ENCODE measurements at regions not wholly inside any gene's neighbourhood (a gene's known extent, or its start where the extent isn't known, plus 50 kb on each side); places are given as distances from the start of the nearest gene placed in this dataset.
"Not testable (repeated sequence)": the region's sequence is repeated elsewhere in the genome, so short reads cannot be mapped to it uniquely, and the experiment has no call there.

DNA sequence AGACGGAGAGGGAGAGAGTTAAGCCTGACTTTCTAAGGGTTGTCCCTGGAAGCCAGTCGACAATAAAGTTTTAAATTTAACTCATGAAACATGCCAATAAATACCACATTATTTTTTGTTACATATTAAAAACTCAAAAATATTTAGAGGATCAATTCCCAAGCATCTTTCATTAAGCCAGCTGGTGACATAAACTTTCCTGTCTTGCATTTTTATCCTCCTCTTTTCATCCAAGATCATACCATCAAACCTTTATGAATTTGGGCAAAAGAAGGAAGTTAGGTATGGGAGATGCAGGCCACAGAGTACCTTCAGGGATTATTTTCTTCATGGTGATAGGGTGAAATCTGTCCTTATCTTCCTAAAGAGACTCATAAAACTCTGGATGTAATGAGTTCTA lies 178.3 kb upstream of the FBXL17 start:
- DNase-seq (ENCODE audit: low spot score), result no peak
- H3K4me1 Mint-ChIP-seq (ENCODE audit: low read depth), result no peaks in the 10 kb centered on the region
- peaks cover 1% of the 10 kb centered on the region for H3K27me3 Mint-ChIP-seq (ENCODE audit: insufficient read depth)
- H3K36me3 Mint-ChIP-seq (ENCODE audit: low read depth), result no peaks in the 10 kb centered on the region
- H3K9me3 Mint-ChIP-seq, result no peaks in the 10 kb centered on the region
- H3K27ac Mint-ChIP-seq, result no peak overlapping the region
- intact Hi-C loops (cut with micrococcal nuclease), result no loop called here
- H3K4me3 Mint-ChIP-seq, result no peak overlapping the region

DNA sequence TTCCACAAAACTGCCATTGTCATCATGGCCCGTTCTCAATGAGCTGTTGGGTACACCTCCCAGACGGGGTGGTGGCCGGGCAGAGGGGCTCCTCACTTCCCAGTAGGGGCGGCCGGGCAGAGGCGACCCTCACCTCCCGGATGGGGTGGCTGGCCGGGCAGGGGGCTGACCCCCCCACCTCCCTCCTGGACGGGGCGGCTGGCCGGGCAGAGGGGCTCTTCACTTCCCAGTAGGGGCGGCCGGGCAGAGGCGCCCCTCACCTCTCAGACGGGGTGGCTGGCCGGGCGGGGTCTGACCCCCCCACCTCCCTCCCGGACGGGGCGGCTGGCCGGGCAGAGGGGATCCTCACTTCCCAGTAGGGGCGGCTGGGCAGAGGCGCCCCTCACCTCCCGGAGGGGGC lies 176.9 kb upstream of the FBXL17 start:
- H3K4me3 Mint-ChIP-seq; DNase-seq (ENCODE audit: low spot score); H3K9me3 Mint-ChIP-seq; intact Hi-C loops (cut with micrococcal nuclease); H3K27ac Mint-ChIP-seq; H3K27me3 Mint-ChIP-seq (ENCODE audit: insufficient read depth); H3K4me1 Mint-ChIP-seq (ENCODE audit: low read depth); H3K36me3 Mint-ChIP-seq (ENCODE audit: low read depth): not testable (repeated sequence)

DNA sequence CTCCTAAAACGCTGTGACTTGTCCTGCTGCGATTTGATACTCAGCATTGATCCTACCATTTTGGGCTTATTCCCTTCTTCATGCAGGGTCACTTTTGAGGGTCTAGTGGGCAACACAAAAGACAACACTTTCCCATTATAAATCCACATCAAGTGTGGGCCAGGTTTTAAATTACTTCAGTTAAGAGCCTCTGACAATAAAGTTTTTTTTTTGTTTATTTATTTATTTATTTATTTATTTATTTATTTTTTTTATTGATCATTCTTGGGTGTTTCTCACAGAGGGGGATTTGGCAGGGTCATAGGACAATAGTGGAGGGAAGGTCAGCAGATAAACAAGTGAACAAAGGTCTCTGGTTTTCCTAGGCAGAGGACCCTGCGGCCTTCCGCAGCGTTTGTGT lies 176.2 kb upstream of the FBXL17 start:
- H3K27ac Mint-ChIP-seq; H3K4me1 Mint-ChIP-seq (ENCODE audit: low read depth); DNase-seq (ENCODE audit: low spot score); H3K4me3 Mint-ChIP-seq; intact Hi-C loops (cut with micrococcal nuclease); H3K36me3 Mint-ChIP-seq (ENCODE audit: low read depth); H3K9me3 Mint-ChIP-seq; H3K27me3 Mint-ChIP-seq (ENCODE audit: insufficient read depth): not testable (repeated sequence)

DNA sequence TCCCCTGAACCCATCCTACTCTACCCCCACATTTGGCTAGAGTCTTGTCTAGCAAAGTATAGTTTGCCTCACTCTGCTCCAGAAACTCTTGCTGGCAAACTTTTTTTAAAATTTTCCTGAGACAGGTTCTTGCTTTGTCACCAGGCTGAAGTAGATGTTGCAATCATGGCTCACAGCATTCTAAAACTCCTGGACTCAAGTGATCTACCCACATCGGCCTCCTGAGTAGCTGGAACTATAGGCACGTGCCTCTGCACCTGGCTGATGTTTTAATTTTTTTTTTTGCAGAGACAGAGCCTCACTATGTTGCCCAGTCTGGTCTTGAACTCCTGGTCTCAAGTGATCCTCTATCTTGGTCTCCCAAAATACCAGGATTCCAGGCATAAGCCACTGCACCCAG lies 175.8 kb upstream of the FBXL17 start:
- no peak overlapping the region for H3K4me3 Mint-ChIP-seq
- intact Hi-C loops (cut with micrococcal nuclease), result no loop called here
- H3K36me3 Mint-ChIP-seq (ENCODE audit: low read depth), result no peaks in the 10 kb centered on the region
- no peaks in the 10 kb centered on the region for H3K9me3 Mint-ChIP-seq
- H3K27ac Mint-ChIP-seq, result no peak overlapping the region
- no peak for DNase-seq (ENCODE audit: low spot score)
- no peaks in the 10 kb centered on the region for H3K27me3 Mint-ChIP-seq (ENCODE audit: insufficient read depth)
- no peaks in the 10 kb centered on the region for H3K4me1 Mint-ChIP-seq (ENCODE audit: low read depth)

DNA sequence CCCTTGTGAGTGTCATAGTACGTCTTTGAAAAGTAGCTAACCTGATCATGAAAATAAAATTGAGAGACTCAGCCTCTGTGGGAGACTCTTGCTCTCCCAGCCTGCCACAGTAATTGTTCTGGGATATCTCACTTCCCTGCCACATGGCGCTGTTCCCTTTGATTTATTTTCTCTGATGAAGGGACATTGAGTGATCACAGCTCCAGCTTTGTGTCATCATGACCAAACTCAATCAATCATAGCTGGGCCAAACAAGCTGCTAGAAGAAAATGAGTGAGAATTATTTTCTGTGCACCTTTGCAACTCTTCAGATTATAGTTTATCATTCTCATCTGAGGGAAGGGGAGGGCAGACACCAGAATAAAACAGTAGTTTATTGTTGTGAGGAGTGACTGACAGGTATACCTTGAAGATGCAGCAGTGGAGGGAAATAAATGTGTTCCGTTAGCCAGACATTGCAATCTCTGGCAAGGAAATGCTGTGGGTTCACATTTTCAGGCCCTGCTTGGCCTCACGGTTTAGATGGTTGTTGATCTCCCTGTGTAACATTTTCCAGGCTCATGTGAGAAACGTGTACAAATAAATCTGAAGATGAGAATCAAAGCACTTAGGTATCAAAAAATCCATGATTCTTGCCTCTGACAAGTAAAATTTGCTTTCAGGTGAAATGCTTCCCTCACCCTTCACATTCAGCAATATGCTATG lies 174.7 kb upstream of the FBXL17 start:
- DNase-seq (ENCODE audit: low spot score), result no peak
- Mint-ChIP-seq H3K27ac (no peak overlapping the region), H3K9me3 (no peaks in the 10 kb centered on the region), H3K4me1 (ENCODE audit: low read depth) (no peaks in the 10 kb centered on the region), H3K36me3 (ENCODE audit: low read depth) (no peaks in the 10 kb centered on the region), H3K4me3 (no peak overlapping the region), H3K27me3 (ENCODE audit: insufficient read depth) (peaks cover 3% of the 10 kb centered on the region)
- intact Hi-C loops (cut with micrococcal nuclease), result no loop called here

DNA sequence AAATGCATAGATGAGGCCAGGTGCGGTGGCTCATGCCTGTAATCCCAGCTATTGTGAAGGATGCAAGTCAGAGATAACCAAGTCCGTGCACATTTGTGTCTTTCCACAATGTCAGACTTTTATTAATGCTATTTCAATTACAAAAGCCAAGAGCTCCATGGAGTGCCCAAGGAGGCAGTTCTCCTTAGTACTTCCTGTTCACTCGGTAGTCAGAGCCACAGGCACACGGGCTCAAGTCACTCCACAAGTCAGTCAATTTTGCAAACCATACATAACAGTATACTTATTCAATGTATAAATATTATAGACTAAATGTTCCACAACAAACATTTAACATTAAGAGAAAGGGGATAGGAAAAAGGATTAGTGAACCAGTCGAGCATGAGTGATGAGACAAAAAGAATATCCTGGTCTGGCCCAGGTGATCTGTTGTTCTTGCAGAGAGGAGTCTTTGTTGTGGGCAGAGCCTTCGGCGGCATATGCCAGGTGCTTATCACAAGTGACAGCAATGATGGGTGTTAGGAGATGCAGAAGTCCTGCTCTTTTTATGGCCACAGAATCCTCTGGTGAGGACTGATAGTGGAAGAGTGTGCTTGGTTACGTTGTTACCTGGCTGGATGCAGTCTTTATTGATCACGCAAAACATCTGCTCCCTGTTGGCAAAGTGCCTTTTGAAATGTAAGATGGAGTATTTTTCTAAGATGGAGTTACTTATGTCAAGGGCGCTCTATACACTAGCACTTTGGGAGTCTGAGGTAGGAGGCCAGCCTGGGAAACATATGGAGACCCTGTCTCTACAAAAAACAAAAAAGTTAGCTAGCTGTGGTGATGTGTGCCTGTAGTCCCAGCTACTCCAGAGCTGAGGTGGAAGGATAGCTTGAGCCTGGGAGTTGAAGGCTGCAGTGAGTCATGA lies 167.0 kb upstream of the FBXL17 start:
- H3K9me3 Mint-ChIP-seq, result no peaks in the 10 kb centered on the region
- no peaks in the 10 kb centered on the region for H3K36me3 Mint-ChIP-seq (ENCODE audit: low read depth)
- intact Hi-C loops (cut with micrococcal nuclease), result no loop called here
- no peak overlapping the region for H3K4me3 Mint-ChIP-seq
- peaks cover 3% of the 10 kb centered on the region for H3K27me3 Mint-ChIP-seq (ENCODE audit: insufficient read depth)
- H3K4me1 Mint-ChIP-seq (ENCODE audit: low read depth), result no peaks in the 10 kb centered on the region
- H3K27ac Mint-ChIP-seq, result no peak overlapping the region
- no peak for DNase-seq (ENCODE audit: low spot score)

DNA sequence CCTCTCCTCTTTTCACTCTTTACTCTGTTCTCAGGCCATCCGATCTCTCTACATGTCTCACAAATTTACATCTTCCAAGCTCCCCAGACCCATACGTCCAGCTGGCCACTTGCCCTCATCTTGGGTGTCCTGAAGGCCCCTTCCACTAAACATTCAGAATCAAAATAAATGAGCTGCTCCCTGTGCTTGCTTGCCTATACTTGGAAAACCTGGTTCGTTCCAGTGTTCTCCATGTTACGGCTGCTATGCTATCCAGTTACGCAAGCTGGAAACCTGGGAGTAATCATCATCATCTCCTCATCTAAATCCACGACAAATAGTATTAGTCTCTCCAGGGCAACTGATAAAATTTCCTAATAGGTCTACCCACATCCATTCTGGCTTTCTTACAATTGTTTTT lies 165.0 kb upstream of the FBXL17 start:
- no peak overlapping the region for H3K4me3 Mint-ChIP-seq
- no peaks in the 10 kb centered on the region for H3K36me3 Mint-ChIP-seq (ENCODE audit: low read depth)
- H3K27me3 Mint-ChIP-seq (ENCODE audit: insufficient read depth), result peaks cover under 1% of the 10 kb centered on the region
- no peaks in the 10 kb centered on the region for H3K9me3 Mint-ChIP-seq
- no peak overlapping the region for H3K27ac Mint-ChIP-seq
- DNase-seq (ENCODE audit: low spot score), result no peak
- intact Hi-C loops (cut with micrococcal nuclease), result no loop called here
- no peaks in the 10 kb centered on the region for H3K4me1 Mint-ChIP-seq (ENCODE audit: low read depth)

DNA sequence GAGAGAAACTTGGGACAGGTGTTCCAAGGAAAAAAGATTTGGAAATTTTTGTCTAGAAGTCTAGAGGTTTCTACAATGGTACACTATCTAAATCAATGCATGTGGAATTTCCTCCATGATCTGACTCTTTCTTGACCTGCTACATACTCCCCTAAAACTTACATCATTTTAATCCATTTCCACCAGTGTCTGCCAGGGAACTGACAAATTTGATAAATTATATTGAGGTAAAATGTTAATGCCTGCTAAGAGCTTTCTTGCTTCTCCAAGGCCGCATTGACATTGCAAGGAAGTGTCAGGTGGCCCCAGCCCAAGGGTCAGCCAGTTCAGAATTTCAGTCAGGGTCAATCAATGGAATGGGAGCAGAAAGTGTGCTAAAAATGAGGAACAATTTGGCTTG lies 163.4 kb upstream of the FBXL17 start:
- no peaks in the 10 kb centered on the region for H3K4me1 Mint-ChIP-seq (ENCODE audit: low read depth)
- no peaks in the 10 kb centered on the region for H3K36me3 Mint-ChIP-seq (ENCODE audit: low read depth)
- no peaks in the 10 kb centered on the region for H3K9me3 Mint-ChIP-seq
- no peak for DNase-seq (ENCODE audit: low spot score)
- no peak overlapping the region for H3K27ac Mint-ChIP-seq
- intact Hi-C loops (cut with micrococcal nuclease), result no loop called here
- H3K27me3 Mint-ChIP-seq (ENCODE audit: insufficient read depth), result no peaks in the 10 kb centered on the region
- no peak overlapping the region for H3K4me3 Mint-ChIP-seq

DNA sequence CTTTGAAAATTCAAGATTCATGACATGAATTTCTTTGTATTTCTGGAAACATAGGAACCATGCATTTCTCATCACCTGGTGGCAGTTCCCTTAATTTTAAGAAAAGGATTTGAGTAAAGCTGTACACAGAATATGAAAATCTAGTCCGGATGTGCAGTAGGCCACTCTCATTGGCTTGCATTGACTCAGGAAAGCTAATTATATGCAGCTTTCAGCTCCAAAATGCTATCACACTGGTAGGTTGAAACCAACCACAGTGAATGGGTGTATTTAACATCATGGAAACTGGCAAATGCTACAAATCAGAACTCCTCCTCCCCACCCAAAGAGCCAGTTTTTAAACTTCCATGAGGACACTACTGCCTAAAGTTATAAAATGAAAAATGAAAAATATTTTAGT lies 161.6 kb upstream of the FBXL17 start:
- no peak overlapping the region for H3K4me3 Mint-ChIP-seq
- H3K27me3 Mint-ChIP-seq (ENCODE audit: insufficient read depth), result peaks cover 3% of the 10 kb centered on the region
- H3K36me3 Mint-ChIP-seq (ENCODE audit: low read depth), result no peaks in the 10 kb centered on the region
- H3K4me1 Mint-ChIP-seq (ENCODE audit: low read depth), result no peaks in the 10 kb centered on the region
- no peak for DNase-seq (ENCODE audit: low spot score)
- intact Hi-C loops (cut with micrococcal nuclease), result no loop called here
- no peak overlapping the region for H3K27ac Mint-ChIP-seq
- no peaks in the 10 kb centered on the region for H3K9me3 Mint-ChIP-seq

DNA sequence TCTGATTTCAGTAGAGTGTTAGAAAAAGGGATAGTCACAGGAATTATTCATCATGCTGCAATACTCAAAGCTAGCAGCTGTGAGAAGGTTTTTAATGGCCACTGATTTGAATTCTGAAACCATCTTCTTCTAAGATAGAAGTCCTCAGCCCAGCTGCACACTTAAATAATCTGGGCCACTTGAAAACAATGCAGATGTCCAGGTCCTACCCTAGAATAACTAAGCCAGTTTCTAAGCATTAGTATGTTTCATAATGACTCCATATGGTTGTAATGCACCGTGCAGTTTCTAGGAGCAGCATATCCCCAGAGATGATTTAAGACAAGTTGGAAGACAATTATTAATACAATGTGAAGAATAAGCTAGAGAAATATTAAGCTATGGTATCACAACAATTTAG lies 159.9 kb upstream of the FBXL17 start:
- no peaks in the 10 kb centered on the region for H3K9me3 Mint-ChIP-seq
- H3K27me3 Mint-ChIP-seq (ENCODE audit: insufficient read depth), result peaks cover 3% of the 10 kb centered on the region

DNA sequence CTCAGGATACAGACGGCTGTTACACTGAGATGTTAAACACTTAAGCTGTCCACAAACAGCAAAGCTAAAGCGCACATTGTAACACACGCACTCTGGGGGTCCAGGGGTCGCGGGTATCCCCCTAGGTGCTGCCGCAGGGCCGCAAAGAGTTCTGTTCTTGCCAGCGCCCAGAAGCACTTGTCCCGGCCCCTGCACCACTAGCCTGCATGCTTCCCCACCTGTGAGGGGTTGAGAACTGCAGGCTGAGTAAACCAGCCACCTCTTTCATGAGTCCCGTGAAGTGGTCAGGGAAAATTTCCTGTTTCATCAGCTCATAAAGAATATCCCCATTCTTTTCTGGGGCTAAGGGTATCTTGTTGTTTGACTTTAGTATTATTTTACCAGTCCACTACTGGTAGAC lies 154.4 kb upstream of the FBXL17 start:
- Mint-ChIP-seq H3K4me1 (ENCODE audit: low read depth) (no peaks in the 10 kb centered on the region), H3K36me3 (ENCODE audit: low read depth) (no peaks in the 10 kb centered on the region), H3K27ac (no peak overlapping the region), H3K9me3 (no peaks in the 10 kb centered on the region), H3K4me3 (no peak overlapping the region), H3K27me3 (ENCODE audit: insufficient read depth) (peaks cover 3% of the 10 kb centered on the region)
- intact Hi-C loops (cut with micrococcal nuclease), result no loop called here
- no peak for DNase-seq (ENCODE audit: low spot score)

More for the DNA sequence above, 159.9 kb upstream of the FBXL17 start:
- no peaks in the 10 kb centered on the region for H3K4me1 Mint-ChIP-seq (ENCODE audit: low read depth)
- H3K36me3 Mint-ChIP-seq (ENCODE audit: low read depth), result no peaks in the 10 kb centered on the region
- no peak overlapping the region for H3K27ac Mint-ChIP-seq
- no peak for DNase-seq (ENCODE audit: low spot score)
- intact Hi-C loops (cut with micrococcal nuclease), result no loop called here
- H3K4me3 Mint-ChIP-seq, result no peak overlapping the region

DNA sequence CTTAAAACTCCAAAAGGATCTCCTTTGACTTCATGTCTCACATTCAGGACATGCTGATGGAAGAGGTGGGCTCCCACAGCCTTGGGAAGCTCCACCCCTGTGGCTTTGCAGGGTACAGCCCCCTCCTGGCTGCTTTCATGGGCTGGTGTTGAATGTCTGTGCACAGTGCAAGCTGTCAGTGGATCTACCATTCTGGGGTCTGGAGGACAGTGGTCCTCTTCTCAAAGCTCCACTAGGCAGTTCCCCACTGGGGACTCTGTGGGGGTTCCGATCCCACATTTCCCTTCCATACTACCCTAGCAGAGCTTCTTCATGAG lies 150.2 kb upstream of the FBXL17 start:
- H3K36me3 Mint-ChIP-seq (ENCODE audit: low read depth), result not testable (repeated sequence)

DNA sequence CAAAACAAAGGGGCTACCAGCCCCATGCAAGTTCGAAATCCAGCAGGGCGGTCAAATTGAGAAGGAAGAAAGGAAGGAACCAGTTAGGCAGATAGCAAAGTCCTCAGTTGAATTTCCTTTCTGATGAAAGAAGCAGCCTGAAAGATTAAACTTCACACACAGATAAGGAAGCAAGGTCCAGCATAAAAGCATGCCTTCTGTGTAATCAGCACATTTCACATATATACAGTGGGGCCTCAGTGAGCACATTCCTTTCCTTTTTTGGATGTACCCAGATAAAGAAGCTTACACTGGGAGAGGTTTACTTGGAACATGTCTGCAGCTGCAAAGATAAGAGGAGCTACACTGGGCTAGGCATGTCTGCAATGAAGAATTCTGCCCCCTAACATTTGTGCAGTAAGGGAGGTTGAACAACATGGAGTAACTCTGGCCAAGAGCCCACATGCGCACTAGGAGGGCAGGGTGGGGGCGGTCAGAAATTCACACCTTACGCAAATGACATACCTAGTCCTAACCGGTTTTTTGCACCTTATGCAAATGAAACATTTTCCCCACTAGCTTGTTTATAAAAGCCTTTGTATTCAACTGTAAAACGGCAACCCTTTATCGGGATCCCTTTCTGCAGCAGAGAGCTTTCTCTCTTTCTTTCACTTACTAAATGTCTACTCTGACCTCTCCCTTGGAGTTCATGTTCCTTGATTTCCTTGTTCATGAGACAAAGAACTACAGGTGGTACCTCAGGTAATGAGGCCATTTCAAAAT lies 149.7 kb upstream of the FBXL17 start:
- H3K4me1 Mint-ChIP-seq (ENCODE audit: low read depth), result no peaks in the 10 kb centered on the region
- H3K27ac Mint-ChIP-seq, result no peak overlapping the region
- no peaks in the 10 kb centered on the region for H3K36me3 Mint-ChIP-seq (ENCODE audit: low read depth)
- DNase-seq (ENCODE audit: low spot score), result no peak
- H3K9me3 Mint-ChIP-seq, result peaks cover 1% of the 10 kb centered on the region
- intact Hi-C loops (cut with micrococcal nuclease), result no loop called here
- no peak overlapping the region for H3K4me3 Mint-ChIP-seq
- no peaks in the 10 kb centered on the region for H3K27me3 Mint-ChIP-seq (ENCODE audit: insufficient read depth)

More for the DNA sequence above, 150.2 kb upstream of the FBXL17 start:
- H3K27me3 Mint-ChIP-seq (ENCODE audit: insufficient read depth); DNase-seq (ENCODE audit: low spot score); H3K4me1 Mint-ChIP-seq (ENCODE audit: low read depth); intact Hi-C loops (cut with micrococcal nuclease); H3K27ac Mint-ChIP-seq; H3K4me3 Mint-ChIP-seq; H3K9me3 Mint-ChIP-seq: not testable (repeated sequence)
